GM23338 (cell line): ENCODE measurements at regions not wholly inside any gene's neighbourhood (a gene's known extent, or its start where the extent isn't known, plus 50 kb on each side); places are given as distances from the start of the nearest gene placed in this dataset.

Source experiments
- ATAC-seq: fragments of 200-7000 bp; cut with Tn5 transposase; 3 replicates; pipeline ENCODE4 v1.9.1; 2020
- DNase-seq: peaks from one replicate; pipeline ENCODE4 v3.0.0-alpha.2; 2015; ENCODE audit warnings: low spot score
- H2AFZ ChIP-seq: fragments of 200-600 bp; sonication (generic); 2 replicates; pipeline ENCODE4 v1.8.0; 2016; ENCODE audit warnings: antibody characterized with exemption, mild to moderate bottlenecking, moderate library complexity
- H3F3A ChIP-seq: fragments of 200-600 bp; sonication (generic); replicated peaks from 2 replicates; pipeline ENCODE4 v1.8.0; 2017; ENCODE audit warnings: antibody characterized with exemption, mixed run types, low read depth
- H3K27ac ChIP-seq: fragments of 200-600 bp; sonication (generic); 2 replicates; pipeline ENCODE4 v1.6.1; 2016; ENCODE audit warnings: low read depth
- H3K27me3 ChIP-seq: fragments of 200-600 bp; sonication (generic); 2 replicates; pipeline ENCODE4 v1.8.0; 2016; ENCODE audit warnings: mild to moderate bottlenecking, mixed run types, moderate library complexity; ENCODE audit not compliant: insufficient read depth
- H3K36me3 ChIP-seq: fragments of 200-600 bp; sonication (generic); 2 replicates; pipeline ENCODE4 v1.8.0; 2016; ENCODE audit warnings: mild to moderate bottlenecking; ENCODE audit not compliant: insufficient read depth
- H3K4me1 ChIP-seq: fragments of 200-600 bp; sonication (generic); 2 replicates; pipeline ENCODE4 v1.8.0; 2016; ENCODE audit warnings: mild to moderate bottlenecking, moderate library complexity; ENCODE audit not compliant: insufficient read depth
- H3K4me2 ChIP-seq: fragments of 200-600 bp; sonication (generic); 2 replicates; pipeline ENCODE4 v1.7.1; 2017; ENCODE audit warnings: mixed run types
- H3K4me3 ChIP-seq: fragments of 200-600 bp; sonication (generic); 2 replicates; pipeline ENCODE4 v1.6.1; 2016; ENCODE audit warnings: mixed run types
- H3K79me2 ChIP-seq: fragments of 200-600 bp; sonication (generic); replicated peaks from 2 replicates; pipeline ENCODE4 v1.8.0; 2017; ENCODE audit warnings: mild to moderate bottlenecking; ENCODE audit not compliant: insufficient read depth
- H3K9me2 ChIP-seq: fragments of 200-600 bp; sonication (generic); 2 replicates; pipeline ENCODE4 v1.8.0; 2017; ENCODE audit not compliant: insufficient read depth
- H4K20me1 ChIP-seq: fragments of 200-600 bp; sonication (generic); replicated peaks from 2 replicates; pipeline ENCODE4 v1.8.0; 2017; ENCODE audit warnings: mild to moderate bottlenecking; ENCODE audit not compliant: insufficient read depth
- H3K27ac Mint-ChIP-seq: 2 replicates; pipeline ENCODE4 v1.8.0; 2020; ENCODE audit warnings: inconsistent platforms, mild to moderate bottlenecking, moderate library complexity, mixed read lengths
- H3K27me3 Mint-ChIP-seq: 3 replicates; pipeline ENCODE4 v1.8.0; 2022; ENCODE audit warnings: low read depth, mild to moderate bottlenecking, moderate library complexity, mixed read lengths, inconsistent platforms; ENCODE audit not compliant: insufficient read depth, poor library complexity
- H3K36me3 Mint-ChIP-seq: 3 replicates; pipeline ENCODE4 v1.8.0; 2021; ENCODE audit warnings: low read depth, mild to moderate bottlenecking, inconsistent platforms, moderate library complexity, mixed read lengths
- H3K4me1 Mint-ChIP-seq: 3 replicates; pipeline ENCODE4 v1.8.0; 2020; ENCODE audit warnings: mild to moderate bottlenecking, inconsistent platforms, mixed read lengths
- H3K4me3 Mint-ChIP-seq: 3 replicates; pipeline ENCODE4 v1.8.0; 2021; ENCODE audit warnings: moderate library complexity, mild to moderate bottlenecking, inconsistent platforms, mixed read lengths
- H3K9me3 Mint-ChIP-seq: 3 replicates; pipeline ENCODE4 v1.8.0; 2020; ENCODE audit warnings: moderate library complexity, mild to moderate bottlenecking, inconsistent platforms, mixed read lengths
- CREB1 ChIP-seq: fragments of 250-450 bp; sonication (Bioruptor Pico); IDR thresholded peaks from 2 replicates; pipeline ENCODE4 v1.5.0; 2020; ENCODE audit warnings: low read depth, mild to moderate bottlenecking, moderate library complexity
- CTCF ChIP-seq, 2 experiments: fragments of 200-600 bp in 1 of 2; sonication (generic) in 1 of 2; conservative IDR thresholded peaks; 2 replicates each; pipeline versions ENCODE4 v1.5.1 to v1.6.1; 2016 to 2017; ENCODE audit warnings: antibody characterized with exemption in 2 of 2, low read depth in 2 of 2, mild to moderate bottlenecking in 2 of 2, moderate library complexity in 1 of 2
- ETS1 ChIP-seq: IDR thresholded peaks from 2 replicates; pipeline ENCODE4 v1.6.1; 2016; ENCODE audit warnings: antibody characterized with exemption
- EZH2phosphoT487 ChIP-seq: fragments of 200-600 bp; sonication (generic); IDR thresholded peaks from one replicate; pipeline ENCODE4 v1.8.1; 2018; ENCODE audit warnings: antibody characterized with exemption; ENCODE audit not compliant: unreplicated experiment
- JUNB ChIP-seq: IDR thresholded peaks from one replicate; pipeline ENCODE4 v1.6.1; 2016; ENCODE audit warnings: antibody characterized with exemption; ENCODE audit not compliant: unreplicated experiment
- NANOG ChIP-seq: IDR thresholded peaks from 2 replicates; pipeline ENCODE4 v1.6.1; 2016; ENCODE audit warnings: antibody characterized with exemption, borderline replicate concordance
- POLR2AphosphoS5 ChIP-seq: IDR thresholded peaks from 2 replicates; pipeline ENCODE4 v1.6.1; 2016; ENCODE audit warnings: antibody characterized with exemption, low read depth
- STAT1 ChIP-seq: IDR thresholded peaks from one replicate; pipeline ENCODE4 v1.6.1; 2016; ENCODE audit warnings: antibody characterized with exemption; ENCODE audit not compliant: unreplicated experiment
- ZNF114 ChIP-seq: fragments of 250-450 bp; sonication (Bioruptor Pico); IDR thresholded peaks from 2 replicates; pipeline ENCODE4 v1.5.0; 2020; ENCODE audit warnings: mild to moderate bottlenecking, moderate library complexity
- ZNF331 ChIP-seq: fragments of 250-450 bp; sonication (Bioruptor Pico); IDR thresholded peaks from 2 replicates; pipeline ENCODE4 v1.5.0; 2020; ENCODE audit warnings: low read depth, mild to moderate bottlenecking, moderate library complexity
- ZNF462 ChIP-seq: fragments of 250-450 bp; sonication (Bioruptor Pico); IDR thresholded peaks from 2 replicates; pipeline ENCODE4 v1.5.0; 2020; ENCODE audit warnings: mild to moderate bottlenecking, moderate library complexity

GRCh38 chr6:1235825-1236224 lies 76.1 kb upstream of the FOXQ1 start (continued):
- TF ChIP-seq CTCF (conservative IDR thresholded peaks at IDR 0.05; ENCODE audit: low read depth in 2 of 2) (no peak), ZNF331 (CRISPR knock-in tag) (no peak)

GRCh38 chr6:1233924-1234323 lies 78.0 kb upstream of the FOXQ1 start:
- Mint-ChIP-seq H3K27ac (no peak overlapping the region), H3K9me3 (no peaks in the 10 kb centered on the region; the same call in 2 of the 3 replicates), H3K4me3 (no peak overlapping the region), H3K27me3 (peaks cover 2% of the 10 kb centered on the region), H3K36me3 (no peaks in the 10 kb centered on the region), H3K4me1 (no peaks in the 10 kb centered on the region)
- no peak overlapping the region for H3K4me2 ChIP-seq
- DNase-seq (no peak), ATAC-seq (no peak)
- H4K20me1 ChIP-seq: no peaks in the 10 kb centered on the region
- H3K27ac ChIP-seq: no peak overlapping the region
- H3K27me3 ChIP-seq: no peaks in the 10 kb centered on the region
- H3K4me3 ChIP-seq: no peak overlapping the region
- H3K9me2 ChIP-seq: no peaks in the 10 kb centered on the region
- H3K36me3 ChIP-seq: no peaks in the 10 kb centered on the region
- H3F3A ChIP-seq: no peaks in the 10 kb centered on the region
- no peaks in the 10 kb centered on the region for H3K79me2 ChIP-seq
- H3K4me1 ChIP-seq: no peaks in the 10 kb centered on the region
- no peak overlapping the region for H2AFZ ChIP-seq
- no peak for TF ChIP-seq JUNB
- TF ChIP-seq ZNF331 (CRISPR knock-in tag): no peak
- no peak for TF ChIP-seq ZNF114 (CRISPR knock-in tag)
- TF ChIP-seq CTCF (conservative IDR thresholded peaks at IDR 0.05; ENCODE audit: low read depth in 2 of 2): no peak
- no peak for TF ChIP-seq STAT1
- TF ChIP-seq POLR2AphosphoS5: no peak
- no peak for TF ChIP-seq ETS1
- no peak for TF ChIP-seq ZNF462 (CRISPR knock-in tag)
- TF ChIP-seq EZH2phosphoT487: no peak
- TF ChIP-seq CREB1 (CRISPR knock-in tag): no peak
- TF ChIP-seq NANOG: no peak
